HG03097 (cell line): ENCODE measurements at regions not wholly inside any gene's neighbourhood (a gene's known extent, or its start where the extent isn't known, plus 50 kb on each side); places are given as distances from the start of the nearest gene placed in this dataset.

Experiments used
- ATAC-seq: cut with Tn5 transposase; IDR thresholded peaks from one replicate; pipeline ENCODE4 v1.9.1; 2021; ENCODE audit not compliant: unreplicated experiment, low FRiP score

- no peak for ATAC-seq
Observed at GRCh38 chr5:67333171-67333570, 136.6 kb upstream of the CD180 start.

GRCh38 chr5:67331296-67331925, 134.8 kb upstream of the CD180 start:
- no peak for ATAC-seq

- ATAC-seq = no peak
Observed at GRCh38 chr5:67319935-67320725, 123.5 kb upstream of the CD180 start.

GRCh38 chr5:67318746-67319145, 122.1 kb upstream of the CD180 start:
- ATAC-seq = no peak

GRCh38 chr5:67317603-67318002, 121.0 kb upstream of the CD180 start:
- ATAC-seq = no peak

- ATAC-seq = no peak
Observed at GRCh38 chr5:67316695-67317094, 120.1 kb upstream of the CD180 start.

GRCh38 chr5:67315082-67315989, 118.7 kb upstream of the CD180 start:
- ATAC-seq = no peak

GRCh38 chr5:67311701-67312100, 115.1 kb upstream of the CD180 start:
- ATAC-seq = no peak

GRCh38 chr5:67311208-67311607, 114.6 kb upstream of the CD180 start:
- ATAC-seq = no peak

GRCh38 chr5:67310740-67311139, 114.1 kb upstream of the CD180 start:
- ATAC-seq = no peak

GRCh38 chr5:67310169-67310568, 113.6 kb upstream of the CD180 start:
- ATAC-seq = no peak

GRCh38 chr5:67308988-67309688, 112.5 kb upstream of the CD180 start:
- no peak for ATAC-seq

GRCh38 chr5:67306965-67307607, 110.5 kb upstream of the CD180 start:
- ATAC-seq = no peak

GRCh38 chr5:67305913-67306710, 109.5 kb upstream of the CD180 start:
- ATAC-seq = no peak

GRCh38 chr5:67305401-67305800, 108.8 kb upstream of the CD180 start:
- ATAC-seq = no peak

- no peak for ATAC-seq
Observed at GRCh38 chr5:67303356-67303755, 106.8 kb upstream of the CD180 start.

- ATAC-seq = no peak
Observed at GRCh38 chr5:67301285-67301903, 104.8 kb upstream of the CD180 start.

GRCh38 chr5:67300326-67300725, 103.7 kb upstream of the CD180 start:
- no peak for ATAC-seq

- no peak for ATAC-seq
Observed at GRCh38 chr5:67299231-67299735, 102.7 kb upstream of the CD180 start.
